Thyroid gland (tissue), 4 donors: ENCODE measurements at regions not wholly inside any gene's neighbourhood (a gene's known extent, or its start where the extent isn't known, plus 50 kb on each side); places are given as distances from the start of the nearest gene placed in this dataset.

Experiments used
- CTCF ChIP-seq, 6 experiments: fragments of 200-600 bp in 3 of 6; fragments of 450-650 bp in 3 of 6; sonication (generic) in 3 of 6; IDR thresholded peaks; one replicate each; pipeline ENCODE4 v1.5.1; 2016 to 2019; ENCODE audit warnings: antibody characterized with exemption in 6 of 6, mild to moderate bottlenecking in 2 of 6, inconsistent platforms in 1 of 6, moderate library complexity in 1 of 6
- POLR2A ChIP-seq, 2 donors: fragments of 450-650 bp; IDR thresholded peaks; one replicate each; pipeline ENCODE4 v1.6.1; 2017; ENCODE audit warnings: antibody characterized with exemption in 2 of 2, mild to moderate bottlenecking in 2 of 2, moderate library complexity in 1 of 2

- no peak for TF ChIP-seq POLR2A (IDR thresholded peaks at IDR 0.05)
- TF ChIP-seq CTCF (IDR thresholded peaks at IDR 0.05) = no peak
Measured at GRCh38 chr6:109306733-109307132, 75.5 kb downstream of the CD164 start.
